H1 (cell line): ENCODE measurements at regions not wholly inside any gene's neighbourhood (a gene's known extent, or its start where the extent isn't known, plus 50 kb on each side); places are given as distances from the start of the nearest gene placed in this dataset.

Source experiments
- CTCF ChIA-PET: fragments of 300-600 bp; sonication (Branson Sonifier 250); formaldehyde crosslinking; loops from one replicate; lab custom pipeline; 2021; ENCODE audit not compliant: partially characterized antibody; lab: Charles Lee
- POLR2A ChIA-PET: fragments of 300-600 bp; sonication (Branson Sonifier 250); formaldehyde crosslinking; loops from one replicate; lab custom pipeline; 2021; ENCODE audit warnings: inconsistent platforms; ENCODE audit not compliant: partially characterized antibody; lab: Charles Lee
- DNase-seq, 2 experiments: peaks; one replicate each; pipeline versions ENCODE4 v3.0.0 to v3.0.0-alpha.2; 2010 to 2022; ENCODE audit warnings: low spot score in 2 of 2, low read depth in 1 of 2, mixed read lengths in 1 of 2
- FAIRE-seq: peaks from 2 replicates; lab custom pipeline; 2011; peaks lifted over from hg19 to GRCh38; lab: Jason Lieb, UNC
- H2AFZ ChIP-seq: 2 replicates; pipeline ENCODE4 v1.8.1; 2012; ENCODE audit warnings: low read length, inconsistent platforms
- H2AK5ac ChIP-seq: 2 replicates; pipeline ENCODE4 v1.6.1; 2013; ENCODE audit warnings: low read depth, low read length
- H2BK120ac ChIP-seq: replicated peaks from 2 replicates; pipeline ENCODE3; 2013; ENCODE audit warnings: low read depth, low read length, inconsistent platforms
- H2BK12ac ChIP-seq: 2 replicates; pipeline ENCODE4 v1.6.1; 2013; ENCODE audit warnings: low read depth, low read length
- H2BK15ac ChIP-seq: 2 replicates; pipeline ENCODE4 v1.6.1; 2013; ENCODE audit warnings: low read length
- H2BK20ac ChIP-seq: 2 replicates; pipeline ENCODE4 v1.6.1; 2013; ENCODE audit warnings: low read length
- H2BK5ac ChIP-seq: 2 replicates; pipeline ENCODE4 v1.6.1; 2013; ENCODE audit warnings: low read depth, low read length
- H3K14ac ChIP-seq: 2 replicates; pipeline ENCODE4 v1.6.1; 2013; ENCODE audit warnings: inconsistent platforms; ENCODE audit not compliant: insufficient read length
- H3K18ac ChIP-seq: 2 replicates; pipeline ENCODE4 v1.6.1; 2013; ENCODE audit warnings: low read length; ENCODE audit errors: extremely low read depth
- H3K23ac ChIP-seq: 2 replicates; pipeline ENCODE4 v1.6.1; 2013; ENCODE audit warnings: inconsistent platforms; ENCODE audit not compliant: insufficient read length
- H3K23me2 ChIP-seq: 2 replicates; pipeline ENCODE4 v1.6.1; 2013; ENCODE audit warnings: low read depth, low read length
- H3K27ac ChIP-seq: 2 replicates; pipeline ENCODE4 v1.6.1; 2011; ENCODE audit warnings: low read depth, low read length, inconsistent platforms
- H3K27me3 ChIP-seq, 4 experiments: replicated peaks in 1 of 4; 1 replicate in 1 of 4; 2 replicates in 3 of 4; pipeline versions ENCODE4 v1.6.1 to v1.8.1; 2011 to 2013; ENCODE audit warnings: low read length in 3 of 4, mild to moderate bottlenecking in 3 of 4, inconsistent platforms in 2 of 4, mixed read lengths in 2 of 4, moderate library complexity in 1 of 4; ENCODE audit not compliant: control insufficient read depth in 3 of 4, insufficient read depth in 3 of 4; ENCODE audit errors: extremely low read depth in 1 of 4
- H3K36me3 ChIP-seq, 4 experiments: 2 replicates each; pipeline versions ENCODE4 v1.6.1 to v1.8.1; 2011 to 2013; ENCODE audit warnings: mild to moderate bottlenecking in 4 of 4, low read length in 3 of 4, moderate library complexity in 2 of 4, control low read depth in 1 of 4, inconsistent platforms in 1 of 4; ENCODE audit not compliant: insufficient read depth in 4 of 4, control insufficient read depth in 2 of 4
- H3K4ac ChIP-seq: replicated peaks from 2 replicates; pipeline ENCODE3; 2013; ENCODE audit warnings: low read length, low read depth, mixed read lengths, inconsistent platforms; ENCODE audit not compliant: insufficient read length
- H3K4me1 ChIP-seq, 4 experiments: replicated peaks in 1 of 4; 1 replicate in 1 of 4; 2 replicates in 3 of 4; pipeline versions ENCODE4 v1.6.1 to v1.8.1; 2011 to 2013; ENCODE audit warnings: low read length in 3 of 4, inconsistent platforms in 2 of 4, mixed read lengths in 1 of 4; ENCODE audit not compliant: insufficient read depth in 4 of 4, control insufficient read depth in 3 of 4
- H3K4me2 ChIP-seq, 2 experiments: 2 replicates each; pipeline versions ENCODE4 v1.6.1 to v1.8.1; 2011 to 2013; ENCODE audit warnings: low read depth in 2 of 2, low read length in 2 of 2, control low read depth in 1 of 2, inconsistent platforms in 1 of 2, mild to moderate bottlenecking in 1 of 2; ENCODE audit not compliant: insufficient read depth in 1 of 2
- H3K4me3 ChIP-seq, 4 experiments: fragments of 200-600, 300-600 bp in 1 of 4; sonication (generic), shearing (Covaris generic), sonication (Bioruptor Twin) in 1 of 4; 2 replicates each; pipeline versions ENCODE4 v1.5.1 to v1.8.1; 2011 to 2016; ENCODE audit warnings: low read length in 4 of 4, low read depth in 3 of 4, control low read depth in 2 of 4, inconsistent platforms in 2 of 4, mild to moderate bottlenecking in 2 of 4, mixed read lengths in 1 of 4, moderate library complexity in 1 of 4; ENCODE audit not compliant: insufficient read depth in 2 of 4; ENCODE audit errors: extremely low read depth in 1 of 4
- H3K56ac ChIP-seq: replicated peaks from 2 replicates; pipeline ENCODE3; 2013; ENCODE audit warnings: low read depth, mild to moderate bottlenecking, mixed read lengths, low read length, inconsistent platforms; ENCODE audit not compliant: insufficient read length
- H3K79me1 ChIP-seq: 2 replicates; pipeline ENCODE4 v1.6.1; 2013; ENCODE audit warnings: low read depth, low read length, control low read depth
- H3K79me2 ChIP-seq, 2 experiments: 2 replicates each; pipeline versions ENCODE4 v1.6.1 to v1.8.1; 2012 to 2013; ENCODE audit warnings: low read length in 2 of 2, mild to moderate bottlenecking in 2 of 2, inconsistent platforms in 1 of 2; ENCODE audit not compliant: insufficient read depth in 2 of 2, control insufficient read depth in 1 of 2
- H3K9ac ChIP-seq, 4 experiments: replicated peaks in 1 of 4; 1 replicate in 1 of 4; 2 replicates in 3 of 4; pipeline versions ENCODE4 v1.6.1 to v1.8.1; 2011 to 2013; ENCODE audit warnings: low read depth in 3 of 4, low read length in 3 of 4, control low read depth in 2 of 4, mild to moderate bottlenecking in 2 of 4, moderate library complexity in 2 of 4, inconsistent platforms in 1 of 4; ENCODE audit errors: extremely low read depth in 1 of 4
- H3K9me3 ChIP-seq, 2 experiments: 2 replicates each; pipeline versions ENCODE4 v1.6.1 to v1.8.1; 2012 to 2013; ENCODE audit warnings: mild to moderate bottlenecking in 2 of 2, moderate library complexity in 2 of 2, control low read depth in 1 of 2, inconsistent platforms in 1 of 2, low read depth in 1 of 2, low read length in 1 of 2, mixed read lengths in 1 of 2; ENCODE audit not compliant: insufficient read depth in 2 of 2
- H4K20me1 ChIP-seq, 2 experiments: replicated peaks in 1 of 2; 2 replicates each; pipeline versions ENCODE3 to v1.8.1; 2011 to 2013; ENCODE audit warnings: inconsistent platforms in 2 of 2, low read length in 2 of 2, mild to moderate bottlenecking in 1 of 2; ENCODE audit not compliant: insufficient read depth in 2 of 2, control insufficient read depth in 1 of 2
- H4K5ac ChIP-seq: 2 replicates; pipeline ENCODE4 v1.6.1; 2013; ENCODE audit warnings: low read length, low read depth, mixed read lengths, inconsistent platforms; ENCODE audit not compliant: insufficient read length
- H4K8ac ChIP-seq: 2 replicates; pipeline ENCODE4 v1.8.0; 2013; ENCODE audit warnings: mild to moderate bottlenecking, moderate library complexity, low read length, inconsistent platforms; ENCODE audit not compliant: insufficient read depth; ENCODE audit errors: extremely low read depth
- H4K91ac ChIP-seq: replicated peaks from 2 replicates; pipeline ENCODE3; 2013; ENCODE audit warnings: low read length, mixed read lengths, inconsistent platforms; ENCODE audit not compliant: insufficient read length
- CHD7 ChIP-seq: fragments of 300-600 bp; sonication (generic); IDR thresholded peaks from 2 replicates; pipeline ENCODE4 v1.7.1; 2012; ENCODE audit warnings: low read length, moderate library complexity, mild to moderate bottlenecking, inconsistent platforms; ENCODE audit not compliant: insufficient replicate concordance
- NANOG ChIP-seq: IDR thresholded peaks from 2 replicates; pipeline ENCODE4 v1.6.1; 2011; ENCODE audit warnings: low read length, low read depth, mild to moderate bottlenecking, inconsistent platforms; ENCODE audit not compliant: insufficient read depth, poor library complexity, severe bottlenecking

DNA sequence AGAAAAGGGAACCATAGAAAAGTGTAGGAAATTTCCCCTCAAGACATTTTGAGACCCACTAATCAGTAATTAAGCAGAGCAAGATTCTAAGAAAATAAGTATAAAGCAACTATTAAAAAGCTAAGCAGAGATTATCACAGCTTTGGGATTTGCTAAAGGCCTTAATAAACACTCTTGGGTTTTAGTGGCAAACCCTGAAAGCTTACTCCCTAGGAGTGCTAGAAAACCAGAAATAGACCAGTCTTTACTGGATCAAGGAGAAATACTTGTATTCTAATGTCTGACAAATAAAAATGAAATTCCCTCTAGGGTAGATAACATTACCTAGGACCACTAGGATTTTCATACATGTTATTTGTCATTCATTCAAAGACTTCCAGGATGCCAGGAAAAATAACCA is 510.8 kb downstream of the SPATA31D1 start:
- Histone ChIP-seq H4K5ac (no peak overlapping the region), H2AK5ac (no peak overlapping the region), H3K9me3 (no peaks in the 10 kb centered on the region; a peak in 1 of 4 replicates), H3K36me3 (no peaks in the 10 kb centered on the region; a peak in 2 of 8 replicates), H3K23me2 (no peaks in the 10 kb centered on the region), H4K20me1 (no peaks in the 10 kb centered on the region), H2BK120ac (no peak overlapping the region), H4K91ac (no peak overlapping the region), H2BK12ac (no peak overlapping the region), H3K14ac (no peak overlapping the region), H3K79me1 (no peaks in the 10 kb centered on the region), H3K4me3 (no peak overlapping the region), H3K18ac (no peak overlapping the region), H3K27me3 (no peaks in the 10 kb centered on the region), H3K56ac (no peak overlapping the region), H3K9ac (no peak overlapping the region), H2AFZ (no peak overlapping the region), H3K27ac (no peak overlapping the region), H3K23ac (no peak overlapping the region), H3K4me1 (no peaks in the 10 kb centered on the region), H4K8ac (no peak overlapping the region), H2BK15ac (no peak overlapping the region), H3K4ac (no peak overlapping the region), H2BK20ac (no peak overlapping the region), H2BK5ac (no peak overlapping the region), H3K79me2 (no peaks in the 10 kb centered on the region), H3K4me2 (no peak overlapping the region)
- POLR2A ChIA-PET: no interaction called here
- CTCF ChIA-PET: no interaction called here
- FAIRE-seq: no peak
- no peak for DNase-seq
- TF ChIP-seq CHD7 (no peak), NANOG (no peak)
